Glutamatergic neuron (in vitro differentiated cells): ENCODE measurements at regions not wholly inside any gene's neighbourhood (a gene's known extent, or its start where the extent isn't known, plus 50 kb on each side); places are given as distances from the start of the nearest gene placed in this dataset.

Source experiments
- DNase-seq: peaks from one replicate; pipeline ENCODE4 v3.0.0; 2022
- H3K27ac Mint-ChIP-seq: one replicate; pipeline ENCODE4 v1.8.0; 2020; ENCODE audit warnings: mild to moderate bottlenecking, mixed read lengths, inconsistent platforms; ENCODE audit not compliant: unreplicated experiment
- H3K27me3 Mint-ChIP-seq: one replicate; pipeline ENCODE4 v1.8.0; 2020; ENCODE audit warnings: mild to moderate bottlenecking, moderate library complexity, mixed read lengths, inconsistent platforms; ENCODE audit not compliant: unreplicated experiment
- H3K36me3 Mint-ChIP-seq: one replicate; pipeline ENCODE4 v1.8.0; 2020; ENCODE audit warnings: mild to moderate bottlenecking, mixed read lengths, inconsistent platforms; ENCODE audit not compliant: unreplicated experiment
- H3K4me1 Mint-ChIP-seq: one replicate; pipeline ENCODE4 v1.8.0; 2020; ENCODE audit warnings: mild to moderate bottlenecking, low read depth, mixed read lengths, inconsistent platforms; ENCODE audit not compliant: unreplicated experiment
- H3K4me3 Mint-ChIP-seq: one replicate; pipeline ENCODE4 v1.8.0; 2020; ENCODE audit warnings: mild to moderate bottlenecking, mixed read lengths, inconsistent platforms; ENCODE audit not compliant: unreplicated experiment
- H3K9me3 Mint-ChIP-seq: one replicate; pipeline ENCODE4 v1.8.0; 2020; ENCODE audit warnings: mild to moderate bottlenecking, moderate library complexity, mixed read lengths, inconsistent platforms; ENCODE audit not compliant: unreplicated experiment
- TF ChIP-seq, protein P1 (sequence below): fragments of 200-600 bp; sonication (generic); IDR thresholded peaks from one replicate; pipeline ENCODE4 v1.5.0; 2021; ENCODE audit not compliant: partially characterized antibody, unreplicated experiment

DNA sequence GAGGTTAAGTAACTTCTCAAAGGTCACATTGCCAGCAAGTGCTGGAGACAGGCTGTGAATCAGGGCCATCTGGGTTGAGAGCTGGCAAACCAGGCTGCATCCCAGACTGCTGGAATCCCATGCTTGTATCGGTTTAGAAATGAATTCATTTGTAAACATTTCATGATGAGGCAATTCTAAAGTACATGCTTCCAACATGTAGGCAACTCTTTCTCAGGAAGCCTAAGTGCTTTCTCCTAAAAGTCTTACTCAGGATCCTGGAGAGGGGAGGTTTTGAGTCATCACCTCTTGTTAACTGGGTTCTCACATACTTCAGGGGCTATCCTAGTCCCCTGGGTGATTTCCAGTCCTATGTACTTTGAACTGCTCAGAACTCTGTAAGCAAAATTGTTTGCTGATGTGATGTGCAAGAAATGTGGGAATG is 416.5 kb downstream of the MEIS1 start:
- Mint-ChIP-seq H3K27ac (no peak overlapping the region), H3K36me3 (no peaks in the 10 kb centered on the region), H3K27me3 (no peaks in the 10 kb centered on the region), H3K4me1 (peaks cover 17% of the 10 kb centered on the region), H3K4me3 (no peak overlapping the region), H3K9me3 (peaks cover 2% of the 10 kb centered on the region)
- TF ChIP-seq, protein P1, sequence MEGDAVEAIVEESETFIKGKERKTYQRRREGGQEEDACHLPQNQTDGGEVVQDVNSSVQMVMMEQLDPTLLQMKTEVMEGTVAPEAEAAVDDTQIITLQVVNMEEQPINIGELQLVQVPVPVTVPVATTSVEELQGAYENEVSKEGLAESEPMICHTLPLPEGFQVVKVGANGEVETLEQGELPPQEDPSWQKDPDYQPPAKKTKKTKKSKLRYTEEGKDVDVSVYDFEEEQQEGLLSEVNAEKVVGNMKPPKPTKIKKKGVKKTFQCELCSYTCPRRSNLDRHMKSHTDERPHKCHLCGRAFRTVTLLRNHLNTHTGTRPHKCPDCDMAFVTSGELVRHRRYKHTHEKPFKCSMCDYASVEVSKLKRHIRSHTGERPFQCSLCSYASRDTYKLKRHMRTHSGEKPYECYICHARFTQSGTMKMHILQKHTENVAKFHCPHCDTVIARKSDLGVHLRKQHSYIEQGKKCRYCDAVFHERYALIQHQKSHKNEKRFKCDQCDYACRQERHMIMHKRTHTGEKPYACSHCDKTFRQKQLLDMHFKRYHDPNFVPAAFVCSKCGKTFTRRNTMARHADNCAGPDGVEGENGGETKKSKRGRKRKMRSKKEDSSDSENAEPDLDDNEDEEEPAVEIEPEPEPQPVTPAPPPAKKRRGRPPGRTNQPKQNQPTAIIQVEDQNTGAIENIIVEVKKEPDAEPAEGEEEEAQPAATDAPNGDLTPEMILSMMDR: no peak
- DNase-seq: no peak

DNA sequence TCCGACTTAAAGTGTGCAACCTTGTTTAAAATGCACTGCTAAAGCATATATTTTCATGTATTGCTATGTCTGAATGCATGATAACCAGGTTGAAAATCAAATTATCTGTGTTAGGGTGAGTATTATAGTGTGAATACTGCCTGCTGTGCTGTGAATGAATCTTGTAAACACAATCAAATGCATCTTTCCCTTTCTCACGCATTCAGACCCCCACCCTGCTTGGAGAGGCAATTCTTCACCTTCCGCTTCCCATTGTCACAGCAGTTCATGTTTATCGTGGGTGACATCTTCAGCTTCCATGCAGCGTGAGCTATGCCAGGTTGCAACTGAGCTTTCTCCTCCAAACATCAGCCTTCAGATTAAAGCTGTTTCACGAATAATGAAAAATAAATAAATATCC is 418.0 kb downstream of the MEIS1 start:
- Mint-ChIP-seq H3K4me3 (no peak overlapping the region), H3K36me3 (no peaks in the 10 kb centered on the region)

DNA sequence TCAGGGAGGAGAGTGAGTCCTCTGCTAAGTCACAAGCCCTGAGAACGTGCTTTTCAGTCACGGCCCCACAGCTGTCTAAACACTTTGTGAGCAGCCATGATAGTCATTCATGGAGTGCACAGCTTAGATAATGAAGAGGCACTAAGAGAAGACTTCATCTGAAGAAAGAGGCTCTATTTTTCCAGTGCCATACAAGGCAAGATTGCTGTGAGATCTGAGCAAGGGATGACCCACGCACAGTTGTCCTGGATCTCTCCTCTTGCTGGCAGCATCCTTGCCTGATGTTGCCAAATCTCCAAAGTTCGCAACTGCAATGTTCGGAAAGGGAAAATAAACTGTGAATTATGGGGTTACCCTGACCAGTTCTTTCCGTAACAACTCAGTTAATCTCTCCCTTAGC is 418.7 kb downstream of the MEIS1 start:
- H3K36me3 Mint-ChIP-seq: no peaks in the 10 kb centered on the region
- TF ChIP-seq, protein P1: no peak

More for the DNA sequence above, 418.0 kb downstream of the MEIS1 start:
- no peak overlapping the region for H3K27ac Mint-ChIP-seq
- no peak for DNase-seq
- H3K4me1 Mint-ChIP-seq: peaks cover 17% of the 10 kb centered on the region
- H3K27me3 Mint-ChIP-seq: no peaks in the 10 kb centered on the region
- TF ChIP-seq, protein P1: no peak
- H3K9me3 Mint-ChIP-seq: peaks cover 3% of the 10 kb centered on the region

DNA sequence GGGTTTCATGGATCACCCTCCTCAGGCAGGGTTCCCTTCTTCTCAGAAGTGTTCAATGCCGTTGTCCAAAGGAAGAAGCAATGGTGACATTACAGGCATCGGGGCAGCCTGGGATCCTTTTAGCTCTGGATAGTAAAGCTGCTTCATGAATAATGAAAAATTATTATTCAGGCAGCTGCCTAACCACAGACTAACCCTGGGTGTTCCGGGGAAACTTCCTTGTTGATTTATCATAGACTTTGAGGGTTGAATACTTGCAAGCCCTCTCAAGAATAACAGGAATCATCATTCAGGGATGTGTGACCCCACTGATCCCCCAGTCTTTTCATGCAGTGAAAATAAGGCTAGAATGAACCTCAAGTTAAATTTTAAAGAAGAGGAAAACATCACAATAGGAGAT is 419.4 kb downstream of the MEIS1 start:
- Mint-ChIP-seq H3K4me1 (peaks cover 14% of the 10 kb centered on the region), H3K27me3 (no peaks in the 10 kb centered on the region)
- TF ChIP-seq, protein P1: no peak

More for the DNA sequence above, 418.7 kb downstream of the MEIS1 start:
- no peak overlapping the region for H3K4me3 Mint-ChIP-seq
- peaks cover 3% of the 10 kb centered on the region for H3K9me3 Mint-ChIP-seq
- H3K27me3 Mint-ChIP-seq: no peaks in the 10 kb centered on the region
- peaks cover 17% of the 10 kb centered on the region for H3K4me1 Mint-ChIP-seq
- DNase-seq: no peak
- no peak overlapping the region for H3K27ac Mint-ChIP-seq

DNA sequence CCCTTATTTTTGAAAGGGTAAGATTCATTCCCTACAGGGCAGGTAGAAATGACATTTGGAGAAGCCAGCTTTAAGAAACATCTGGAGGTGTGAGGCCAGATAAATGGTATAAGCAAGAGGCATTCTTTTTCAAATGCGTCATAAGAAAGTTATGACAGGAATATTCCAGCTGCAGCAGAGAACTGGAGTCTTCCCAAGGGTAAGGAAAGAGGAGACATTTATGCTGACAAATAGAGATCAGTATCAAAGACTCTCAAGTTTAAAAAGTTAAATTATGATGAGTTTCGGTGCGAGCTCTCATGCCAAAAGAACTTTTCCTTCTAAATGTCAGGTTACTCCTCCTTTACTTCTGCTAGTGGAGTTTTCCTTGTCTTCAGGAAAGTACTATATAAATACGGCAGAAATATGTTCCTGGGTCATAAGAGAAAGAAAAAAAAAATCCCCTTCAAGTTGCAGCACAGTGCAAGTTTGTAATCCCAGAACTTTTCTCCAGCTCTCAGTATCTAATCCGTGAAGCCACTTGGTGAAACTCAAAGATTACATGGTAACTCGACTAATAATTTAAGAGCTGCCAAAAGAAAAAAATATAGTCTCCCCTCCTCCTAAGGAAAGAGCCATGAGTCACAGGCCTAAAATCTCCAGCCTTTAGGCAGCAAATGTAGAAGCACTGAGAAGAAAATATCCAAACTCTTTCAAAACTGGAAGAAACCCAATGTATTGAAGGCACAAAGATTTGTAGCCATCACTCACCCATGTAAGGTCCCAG is 428.1 kb downstream of the MEIS1 start:
- H3K9me3 Mint-ChIP-seq: no peaks in the 10 kb centered on the region
- no peaks in the 10 kb centered on the region for H3K4me1 Mint-ChIP-seq
- TF ChIP-seq, protein P1: no peak
- no peaks in the 10 kb centered on the region for H3K36me3 Mint-ChIP-seq
- no peak overlapping the region for H3K4me3 Mint-ChIP-seq
- no peak overlapping the region for H3K27ac Mint-ChIP-seq
- no peak for DNase-seq
- no peaks in the 10 kb centered on the region for H3K27me3 Mint-ChIP-seq

More for the DNA sequence above, 419.4 kb downstream of the MEIS1 start:
- no peak for DNase-seq
- no peaks in the 10 kb centered on the region for H3K36me3 Mint-ChIP-seq
- no peak overlapping the region for H3K4me3 Mint-ChIP-seq
- no peak overlapping the region for H3K27ac Mint-ChIP-seq
- peaks cover 3% of the 10 kb centered on the region for H3K9me3 Mint-ChIP-seq
